GM18502 (cell line): ENCODE measurements at regions not wholly inside any gene's neighbourhood (a gene's known extent, or its start where the extent isn't known, plus 50 kb on each side); places are given as distances from the start of the nearest gene placed in this dataset.
"Not testable (repeated sequence)": the region's sequence is repeated elsewhere in the genome, so short reads cannot be mapped to it uniquely, and the experiment has no call there.

Experiments used
- ATAC-seq: cut with Tn5 transposase; IDR thresholded peaks from one replicate; pipeline ENCODE4 v1.9.1; 2021; ENCODE audit warnings: mild to moderate bottlenecking; ENCODE audit not compliant: unreplicated experiment, poor library complexity

DNA sequence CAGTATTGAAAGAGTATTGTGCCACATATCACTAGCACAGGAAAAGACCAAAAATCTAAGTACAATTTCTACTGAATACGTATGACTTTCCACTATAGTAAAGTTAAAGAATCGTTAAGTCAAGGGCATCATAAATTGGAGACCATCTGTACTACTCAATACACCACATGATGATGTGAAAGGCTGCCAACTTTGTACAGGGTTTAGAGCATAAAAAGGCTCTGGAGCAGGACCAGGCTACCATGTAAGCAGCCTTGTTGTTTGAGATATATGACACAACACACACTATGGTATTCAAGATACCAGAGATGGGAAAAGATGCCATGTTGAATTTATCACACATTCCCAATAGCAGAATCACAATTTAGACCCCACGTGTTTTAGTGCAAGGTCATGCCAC lies 294.9 kb upstream of the TRPC5 start:
- no peak for ATAC-seq

DNA sequence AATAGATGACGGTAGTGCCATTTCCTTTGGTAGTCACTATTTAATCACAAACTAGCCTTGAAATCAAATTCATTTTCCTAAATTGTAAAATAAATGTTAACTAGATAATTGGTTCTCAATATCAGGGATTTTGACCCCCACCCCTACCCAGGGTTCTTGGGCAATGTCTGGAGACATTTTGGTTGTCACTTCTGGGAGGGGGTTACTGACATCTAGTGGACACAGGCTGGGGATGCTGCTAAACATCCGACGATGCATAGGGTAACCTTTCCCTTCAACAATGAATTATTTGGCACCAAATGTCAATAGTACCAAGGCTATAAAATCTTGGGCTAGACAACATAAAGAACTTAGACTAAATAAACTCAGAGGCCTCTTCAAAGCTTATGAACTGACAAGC lies 285.8 kb upstream of the TRPC5 start:
- ATAC-seq, result no peak

DNA sequence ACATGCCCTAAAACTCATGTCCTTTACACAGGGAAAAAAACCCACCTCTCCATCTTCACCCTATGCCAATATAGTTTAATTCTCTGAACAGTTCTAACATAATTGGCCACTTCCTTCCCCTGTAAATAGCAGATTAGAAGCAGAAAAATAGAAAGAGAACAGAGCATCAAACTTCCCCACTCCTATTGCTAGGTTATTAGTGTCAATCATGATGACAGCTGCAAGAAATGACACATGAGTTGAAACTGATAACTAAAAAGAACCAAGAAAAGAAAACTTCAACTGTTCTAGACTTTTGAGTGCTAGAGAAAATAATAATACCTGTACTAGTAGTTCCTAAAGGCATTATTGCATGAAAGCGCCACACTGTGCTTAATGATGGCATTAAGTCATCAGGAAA lies 284.5 kb upstream of the TRPC5 start:
- no peak for ATAC-seq

DNA sequence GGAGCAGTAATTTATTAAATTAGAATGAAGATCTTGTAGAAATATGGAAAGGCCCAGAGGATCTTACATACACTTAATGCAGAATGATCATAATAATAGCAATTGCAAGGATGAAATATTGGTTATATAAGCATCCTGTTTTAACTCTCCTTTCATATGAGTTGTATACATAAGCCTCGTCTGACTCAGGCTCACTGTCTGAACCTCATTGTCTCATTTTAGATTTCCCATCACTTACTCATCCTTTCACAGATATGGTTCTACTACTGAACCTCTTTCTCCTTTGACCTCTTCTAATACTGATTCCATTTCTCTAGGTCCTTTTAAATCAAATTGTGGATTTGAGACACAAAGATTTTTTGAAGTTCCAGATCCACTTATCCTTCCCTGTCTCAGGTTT lies 277.3 kb upstream of the TRPC5 start:
- ATAC-seq, result no peak

DNA sequence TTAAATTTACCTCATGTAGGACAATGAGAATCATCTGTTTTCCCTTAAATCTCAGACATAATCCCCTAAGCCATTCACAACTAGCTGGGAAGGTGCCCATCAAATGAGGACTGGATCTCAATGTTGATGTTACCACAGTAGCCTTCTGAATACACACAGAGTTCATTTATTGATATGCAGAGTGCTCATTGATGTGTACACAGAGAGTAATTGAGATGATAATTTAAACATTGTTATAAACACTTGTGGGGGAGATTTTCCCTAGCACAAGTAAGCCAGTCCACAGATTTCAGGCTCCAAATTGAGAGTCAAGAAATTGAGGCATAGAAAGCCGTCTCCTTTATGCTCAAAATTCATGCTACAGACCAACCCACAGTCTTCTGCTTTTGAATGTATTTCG lies 273.4 kb upstream of the TRPC5 start:
- ATAC-seq, result no peak

- ATAC-seq, result no peak
Measured at GRCh38 chrX:112341598-112341997, 259.0 kb upstream of the TRPC5 start.

GRCh38 chrX:112313201-112313600 lies 230.6 kb upstream of the TRPC5 start:
- ATAC-seq, result no peak

GRCh38 chrX:112306027-112306426 lies 223.5 kb upstream of the TRPC5 start:
- no peak for ATAC-seq

DNA sequence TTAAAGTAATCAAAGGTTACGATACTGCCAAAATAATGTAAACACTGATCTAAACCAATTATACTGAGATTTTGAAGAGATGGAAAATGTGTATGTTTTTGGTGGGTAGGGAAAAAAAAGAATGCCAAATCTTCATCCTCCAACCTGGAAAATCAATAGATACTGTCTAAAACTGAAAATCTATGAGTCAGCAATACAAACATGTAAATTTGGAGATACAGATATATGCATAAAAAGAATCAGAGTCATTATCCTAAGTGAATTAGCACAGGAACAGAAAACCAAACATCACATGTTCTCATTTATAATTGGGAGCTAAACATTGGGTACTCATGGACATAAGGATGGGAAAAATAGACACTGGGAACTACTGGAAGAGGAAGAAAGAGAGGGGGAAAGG lies 197.4 kb upstream of the TRPC5 start:
- ATAC-seq, result no peak

DNA sequence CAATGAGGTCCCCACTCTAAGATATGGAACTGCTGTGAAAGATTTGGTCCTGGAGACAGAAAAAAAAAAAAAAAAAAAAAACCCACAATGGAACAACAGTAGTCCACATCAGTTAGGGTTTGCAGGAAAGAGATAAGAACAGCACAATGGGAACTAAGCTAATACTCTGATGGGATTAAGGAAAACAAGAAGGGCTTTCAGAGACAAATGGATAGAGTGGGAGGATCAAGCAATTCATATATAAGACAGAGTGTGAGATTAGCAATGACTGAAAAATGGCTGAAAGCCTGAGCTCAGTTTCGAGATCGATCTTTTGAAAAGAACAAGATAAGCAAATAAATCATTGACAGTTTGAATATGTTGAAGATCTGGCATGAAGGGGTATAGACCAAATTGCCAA lies 188.4 kb upstream of the TRPC5 start:
- ATAC-seq, result no peak

DNA sequence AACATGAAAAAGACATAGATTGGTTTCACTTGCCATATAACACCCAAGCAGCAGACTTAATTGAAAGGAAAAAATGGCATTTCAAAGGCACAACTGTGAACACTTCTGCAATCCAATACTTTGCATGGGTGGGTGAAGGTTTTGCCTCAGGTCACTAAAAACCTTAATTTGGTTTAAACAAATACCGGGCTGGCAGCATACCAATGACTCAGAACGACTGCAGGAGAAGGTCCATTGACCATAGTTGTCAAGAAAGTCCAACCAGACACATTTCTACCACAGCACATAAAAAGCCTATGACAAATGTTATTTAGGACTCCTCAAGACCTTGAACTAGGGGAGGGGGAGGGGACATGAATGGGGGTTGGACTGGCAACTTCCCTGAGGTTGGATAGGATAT lies 183.6 kb upstream of the TRPC5 start:
- ATAC-seq, result no peak

DNA sequence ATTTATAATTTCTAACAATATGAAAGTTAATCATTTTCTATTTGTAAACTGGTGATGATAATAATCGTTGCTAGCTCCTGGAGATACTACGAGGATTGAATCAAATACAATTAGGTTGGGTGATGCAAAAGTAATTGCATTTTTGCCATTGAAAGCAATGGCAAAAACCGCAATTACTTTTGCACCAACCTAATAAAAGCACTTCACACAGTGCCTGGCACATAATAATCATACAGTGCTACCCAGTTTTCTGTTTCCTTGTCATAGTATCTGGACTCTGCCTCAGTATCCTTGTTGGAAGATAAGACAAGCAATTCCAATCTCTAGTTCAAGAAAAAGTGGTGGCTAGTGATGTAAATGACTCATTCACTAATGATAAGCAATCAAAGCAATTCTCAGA lies 176.8 kb upstream of the TRPC5 start:
- ATAC-seq, result no peak

GRCh38 chrX:112254896-112255295 lies 172.3 kb upstream of the TRPC5 start:
- no peak for ATAC-seq

DNA sequence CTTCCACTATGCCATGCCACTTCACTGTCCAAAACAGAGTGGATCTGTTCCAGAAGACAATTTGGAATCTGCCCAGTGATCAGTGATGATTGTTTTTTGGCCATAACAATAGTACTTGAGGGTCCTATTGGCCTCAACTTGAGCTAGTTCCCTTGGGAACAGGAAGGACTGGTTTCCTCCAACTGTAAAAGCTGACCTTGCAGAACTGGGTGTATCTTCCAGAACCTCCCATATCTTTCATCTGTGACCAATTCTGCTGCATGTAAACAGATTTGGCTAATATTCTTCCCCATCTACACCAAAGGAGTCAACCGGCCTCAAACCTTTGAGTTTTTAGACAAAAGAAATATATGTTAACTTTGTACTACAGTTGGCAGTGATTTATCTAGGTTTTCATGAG lies 165.1 kb upstream of the TRPC5 start:
- no peak for ATAC-seq

DNA sequence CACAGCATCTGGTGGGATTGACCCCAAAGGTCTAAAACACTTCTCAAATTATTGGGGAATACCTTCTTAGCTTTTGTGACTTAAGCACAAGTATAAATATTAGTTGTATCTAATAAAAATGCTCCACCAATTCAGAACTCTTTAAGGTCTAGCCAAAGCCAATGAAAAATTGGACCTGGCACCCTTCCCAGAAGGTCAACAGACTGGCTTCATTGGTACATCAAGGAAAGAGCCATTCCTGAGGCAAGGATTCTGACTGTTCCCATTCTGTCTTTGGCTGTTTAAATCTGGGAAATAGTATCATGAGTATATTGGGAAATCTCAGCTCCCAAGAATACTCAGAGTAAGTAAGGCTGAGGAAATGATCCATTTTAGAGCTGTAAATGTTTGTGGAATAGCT lies 153.0 kb upstream of the TRPC5 start:
- ATAC-seq, result no peak

DNA sequence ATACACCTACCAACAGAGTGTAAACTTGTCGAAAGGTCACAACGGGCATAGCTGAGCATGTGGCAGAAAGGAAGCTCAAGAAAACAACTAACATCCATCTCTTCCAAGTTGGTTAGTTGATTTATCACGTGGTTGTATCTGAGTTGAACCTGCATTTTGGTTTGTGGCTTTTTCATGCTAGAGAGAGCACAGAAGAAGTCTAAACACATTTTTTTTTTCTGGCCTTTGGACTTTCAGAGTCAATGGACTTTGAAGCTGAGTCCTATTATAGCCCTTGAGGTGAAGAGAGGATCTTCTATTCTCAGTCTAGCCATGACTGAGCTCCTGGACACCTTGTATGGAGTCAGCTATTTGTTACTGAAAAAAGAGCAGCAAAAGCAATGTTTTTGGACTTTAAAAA lies 150.6 kb upstream of the TRPC5 start:
- no peak for ATAC-seq

GRCh38 chrX:112226795-112227194 lies 144.2 kb upstream of the TRPC5 start:
- ATAC-seq, result not testable (repeated sequence)

GRCh38 chrX:112223391-112223790 lies 140.8 kb upstream of the TRPC5 start:
- no peak for ATAC-seq

DNA sequence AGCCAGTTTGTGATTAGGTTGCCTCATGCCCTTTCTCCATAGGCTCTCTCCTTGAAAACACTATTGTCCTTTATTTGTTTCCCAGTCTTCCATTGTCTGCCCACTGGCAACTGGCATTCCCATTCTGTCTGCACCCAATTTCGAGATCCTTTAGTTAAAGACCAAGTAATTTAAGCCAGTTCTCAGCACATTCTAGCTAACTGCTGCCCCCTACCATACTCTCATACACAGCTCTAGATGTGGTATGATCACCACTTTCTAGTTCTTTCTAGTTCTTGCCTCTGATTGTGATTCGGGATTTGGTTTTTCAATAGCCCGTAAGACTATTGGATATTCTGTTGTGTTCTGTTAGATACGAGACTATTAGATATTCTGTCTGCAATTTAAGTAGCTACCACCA lies 135.8 kb upstream of the TRPC5 start:
- no peak for ATAC-seq

DNA sequence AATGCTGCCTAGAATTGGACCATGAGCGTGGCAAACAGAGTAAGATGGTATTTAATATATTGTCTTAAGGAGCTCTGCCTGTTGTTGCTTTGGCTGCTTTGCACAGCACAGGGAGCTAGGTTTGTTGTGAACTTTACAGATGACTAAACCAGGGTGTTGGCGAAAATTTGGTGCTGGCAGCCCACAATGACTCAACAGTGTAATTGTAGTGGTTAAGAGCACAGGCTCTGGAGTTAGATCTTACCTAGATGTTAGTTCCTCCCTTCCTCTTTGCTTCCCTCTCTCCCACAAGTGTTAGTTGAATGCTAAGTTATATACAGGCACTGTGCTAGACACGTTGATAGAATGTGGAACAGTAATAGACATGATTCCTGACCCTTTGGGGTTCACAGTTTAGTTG lies 128.9 kb upstream of the TRPC5 start:
- peak; percentile 79 for ATAC-seq

GRCh38 chrX:112197840-112198239 lies 115.3 kb upstream of the TRPC5 start:
- no peak for ATAC-seq

DNA sequence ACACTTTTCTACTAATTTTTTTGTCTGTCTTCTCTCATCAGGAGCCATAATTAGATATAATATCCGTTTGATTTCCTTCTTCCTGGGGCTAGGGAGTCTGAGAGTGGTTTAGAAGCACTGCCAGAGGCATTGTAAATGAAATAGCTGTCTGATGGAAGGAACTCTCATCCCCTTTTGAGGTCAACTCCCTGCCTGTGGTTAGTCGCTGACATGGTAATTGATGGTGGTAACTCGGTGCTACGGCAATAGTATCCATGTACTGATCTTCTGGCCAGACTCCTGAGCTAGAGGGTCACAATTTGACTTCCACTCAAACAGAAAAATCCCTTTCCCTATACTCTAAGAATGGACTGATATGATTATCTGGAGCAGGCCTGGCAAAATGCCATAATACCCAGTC lies 108.1 kb upstream of the TRPC5 start:
- no peak for ATAC-seq

DNA sequence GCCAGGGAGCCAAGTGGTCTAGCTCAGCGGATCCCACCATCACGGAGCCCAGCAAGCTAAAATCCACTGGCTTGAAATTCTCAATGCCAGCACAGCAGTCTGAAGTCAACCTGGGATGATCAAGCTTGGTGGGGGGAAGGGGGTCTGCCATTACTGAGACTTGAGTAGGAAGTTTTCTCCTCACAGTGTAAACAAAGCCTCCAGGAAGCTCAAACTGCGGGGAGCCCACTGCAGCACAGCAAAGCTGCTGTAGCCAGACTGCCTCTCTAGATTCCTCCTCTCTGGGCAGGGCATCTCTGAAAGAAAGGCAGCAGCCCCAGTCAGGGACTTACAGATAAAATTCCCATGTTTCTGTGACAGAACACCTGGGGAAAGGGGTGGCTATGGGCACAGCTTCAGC lies 98.8 kb upstream of the TRPC5 start:
- ATAC-seq, result not testable (repeated sequence)
